ENCODE measurements at regions not wholly inside any gene's neighbourhood (a gene's known extent, or its start where the extent isn't known, plus 50 kb on each side); places are given as distances from the start of the nearest gene placed in this dataset.

DNA sequence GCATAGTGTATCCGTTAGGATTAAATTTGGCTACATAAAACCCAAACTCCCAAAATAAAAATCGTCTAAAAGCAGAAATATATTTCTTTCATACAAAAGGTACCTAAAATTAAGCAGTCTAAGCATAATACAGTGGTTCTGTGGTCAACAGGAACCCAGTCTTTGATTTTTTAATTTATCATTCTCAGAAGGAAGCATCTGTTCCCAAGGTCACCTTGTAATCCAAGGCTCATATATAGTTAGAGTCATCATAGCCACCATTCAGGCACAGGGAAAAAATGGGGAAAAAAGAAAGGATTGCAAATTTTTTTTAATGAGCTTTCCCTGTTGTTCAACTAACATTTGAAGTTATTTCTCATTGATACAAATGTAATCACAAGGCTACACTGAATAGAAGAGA lies 983.2 kb downstream of the PLOD2 start:
- TF ChIP-seq, protein P1, sequence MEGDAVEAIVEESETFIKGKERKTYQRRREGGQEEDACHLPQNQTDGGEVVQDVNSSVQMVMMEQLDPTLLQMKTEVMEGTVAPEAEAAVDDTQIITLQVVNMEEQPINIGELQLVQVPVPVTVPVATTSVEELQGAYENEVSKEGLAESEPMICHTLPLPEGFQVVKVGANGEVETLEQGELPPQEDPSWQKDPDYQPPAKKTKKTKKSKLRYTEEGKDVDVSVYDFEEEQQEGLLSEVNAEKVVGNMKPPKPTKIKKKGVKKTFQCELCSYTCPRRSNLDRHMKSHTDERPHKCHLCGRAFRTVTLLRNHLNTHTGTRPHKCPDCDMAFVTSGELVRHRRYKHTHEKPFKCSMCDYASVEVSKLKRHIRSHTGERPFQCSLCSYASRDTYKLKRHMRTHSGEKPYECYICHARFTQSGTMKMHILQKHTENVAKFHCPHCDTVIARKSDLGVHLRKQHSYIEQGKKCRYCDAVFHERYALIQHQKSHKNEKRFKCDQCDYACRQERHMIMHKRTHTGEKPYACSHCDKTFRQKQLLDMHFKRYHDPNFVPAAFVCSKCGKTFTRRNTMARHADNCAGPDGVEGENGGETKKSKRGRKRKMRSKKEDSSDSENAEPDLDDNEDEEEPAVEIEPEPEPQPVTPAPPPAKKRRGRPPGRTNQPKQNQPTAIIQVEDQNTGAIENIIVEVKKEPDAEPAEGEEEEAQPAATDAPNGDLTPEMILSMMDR (conservative IDR thresholded peaks at IDR 0.05) = no peak
- no peak for TF ChIP-seq EZH2 (IDR thresholded peaks at IDR 0.05; ENCODE audit: low read depth)
- H3K9me2 ChIP-seq (ENCODE audit: insufficient read depth) = no peaks in the 10 kb centered on the region
- H3K27ac ChIP-seq = no peak overlapping the region
- intact Hi-C loops (cut with micrococcal nuclease; ENCODE audit: unreplicated experiment) = no loop called here
- no peaks in the 10 kb centered on the region for H3F3A ChIP-seq (ENCODE audit: insufficient read depth, low read depth)
- no peaks in the 10 kb centered on the region for H3K9me3 ChIP-seq (ENCODE audit: insufficient read depth, low read depth)
- ChIA-PET POLR2A (ENCODE audit: unreplicated experiment) (no interaction called here), CTCF (no interaction called here)
- no peak overlapping the region for H3K4me2 ChIP-seq
- no peak overlapping the region for H3K4me3 ChIP-seq
- BruUV-seq (replicated peaks) = no TSS peak
- no peak for DNase-seq
- no peaks in the 10 kb centered on the region for H3K36me3 ChIP-seq (ENCODE audit: low read depth)
- H2AFZ ChIP-seq = no peak overlapping the region
- no peaks in the 10 kb centered on the region for H3K27me3 ChIP-seq (ENCODE audit: insufficient read depth, low read depth)
- H3K4me1 ChIP-seq (replicated peaks; ENCODE audit: insufficient read depth) = no peaks in the 10 kb centered on the region
- H4K20me1 ChIP-seq (ENCODE audit: insufficient read depth) = no peaks in the 10 kb centered on the region
- no peaks in the 10 kb centered on the region for H3K79me2 ChIP-seq (ENCODE audit: low read depth)

DNA sequence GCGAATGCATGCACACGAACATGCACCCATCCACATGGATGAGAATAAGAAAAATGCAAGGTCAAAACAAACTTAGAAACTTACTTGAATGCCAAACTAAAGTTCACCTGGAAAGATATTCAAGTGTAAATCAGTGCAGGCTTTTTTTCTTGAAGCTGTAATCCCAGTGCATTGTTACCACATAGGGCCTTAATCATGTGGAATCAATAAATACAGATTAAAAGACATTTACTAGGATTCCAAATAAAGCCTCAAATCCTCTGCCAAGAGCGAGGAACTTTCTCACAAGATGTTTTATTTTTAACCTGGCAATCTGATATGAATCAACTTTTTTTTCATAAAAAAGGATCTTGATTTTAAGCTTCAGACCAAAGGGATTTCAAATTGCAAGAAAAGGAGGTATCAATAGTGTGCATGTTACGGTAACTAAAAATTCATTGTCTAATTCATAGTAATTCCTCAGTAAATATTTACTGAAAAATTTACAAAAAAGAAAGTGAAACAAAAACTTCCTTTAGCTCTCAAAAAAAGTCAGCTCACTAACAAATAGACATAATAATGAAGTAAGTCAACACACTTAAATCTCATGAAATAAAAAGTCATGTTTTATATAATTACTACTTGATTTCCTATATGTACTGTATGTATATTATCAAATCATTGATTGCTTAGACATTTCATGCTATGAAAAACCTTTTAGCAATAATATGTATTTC lies 978.6 kb downstream of the PLOD2 start:
- Histone ChIP-seq H3F3A (ENCODE audit: insufficient read depth, low read depth) (no peaks in the 10 kb centered on the region), H3K27ac (no peak overlapping the region), H3K36me3 (ENCODE audit: low read depth) (no peaks in the 10 kb centered on the region), H3K4me2 (peak overlapping the region; percentile 44), H3K9me2 (ENCODE audit: insufficient read depth) (no peaks in the 10 kb centered on the region; the same call in 1 of the 2 replicates), H3K9me3 (ENCODE audit: insufficient read depth, low read depth) (no peaks in the 10 kb centered on the region), H3K4me1 (replicated peaks; ENCODE audit: insufficient read depth) (no peaks in the 10 kb centered on the region), H2AFZ (no peak overlapping the region), H3K4me3 (no peak overlapping the region), H3K27me3 (ENCODE audit: insufficient read depth, low read depth) (no peaks in the 10 kb centered on the region), H4K20me1 (ENCODE audit: insufficient read depth) (no peaks in the 10 kb centered on the region), H3K79me2 (ENCODE audit: low read depth) (no peaks in the 10 kb centered on the region)
- no TSS peak for BruUV-seq (replicated peaks)
- POLR2A ChIA-PET (ENCODE audit: unreplicated experiment) = no interaction called here
- no peak for TF ChIP-seq EZH2 (IDR thresholded peaks at IDR 0.05; ENCODE audit: low read depth)
- CTCF ChIA-PET = interaction anchor here (0.6 kb wide), 1 partner anchor 1395 kb away, joined by 3 read pairs; no protein-coding TSS in a partner anchor
- DNase-seq = no peak
- intact Hi-C loops (cut with micrococcal nuclease; ENCODE audit: unreplicated experiment) = no loop called here

DNA sequence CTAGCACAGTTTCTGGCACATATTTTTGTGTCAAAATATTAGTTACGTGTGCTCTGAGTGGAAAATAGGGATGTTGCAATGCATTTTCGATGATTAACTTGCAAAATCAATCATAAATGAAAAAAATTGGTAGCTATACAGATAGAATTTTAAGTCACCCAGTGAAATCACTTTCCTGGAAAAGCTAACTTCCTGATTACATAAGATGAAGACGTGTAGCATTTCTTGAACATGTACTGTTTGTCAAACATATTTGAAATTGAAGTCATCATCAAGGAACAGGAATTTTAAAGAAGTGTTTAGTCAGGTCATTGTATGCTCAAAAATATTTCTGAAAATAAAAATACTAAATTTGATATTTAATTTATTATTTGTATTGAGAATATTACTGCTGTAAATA lies 977.7 kb downstream of the PLOD2 start:
- no peak overlapping the region for H3K4me2 ChIP-seq
- DNase-seq = no peak
- no peaks in the 10 kb centered on the region for H3F3A ChIP-seq (ENCODE audit: insufficient read depth, low read depth)
- no peak overlapping the region for H2AFZ ChIP-seq
- BruUV-seq (replicated peaks) = no TSS peak
- no peaks in the 10 kb centered on the region for H3K79me2 ChIP-seq (ENCODE audit: low read depth)
- H3K27ac ChIP-seq = no peak overlapping the region
- no peaks in the 10 kb centered on the region for H3K4me1 ChIP-seq (replicated peaks; ENCODE audit: insufficient read depth)
- H3K27me3 ChIP-seq (ENCODE audit: insufficient read depth, low read depth) = no peaks in the 10 kb centered on the region
- no peaks in the 10 kb centered on the region for H3K9me3 ChIP-seq (ENCODE audit: insufficient read depth, low read depth)
- no peak for TF ChIP-seq EZH2 (IDR thresholded peaks at IDR 0.05; ENCODE audit: low read depth)
- TF ChIP-seq, protein P1 (conservative IDR thresholded peaks at IDR 0.05) = no peak
- CTCF ChIA-PET = no interaction called here
- intact Hi-C loops (cut with micrococcal nuclease; ENCODE audit: unreplicated experiment) = no loop called here
- no peaks in the 10 kb centered on the region for H4K20me1 ChIP-seq (ENCODE audit: insufficient read depth)
- H3K36me3 ChIP-seq (ENCODE audit: low read depth) = no peaks in the 10 kb centered on the region
- H3K4me3 ChIP-seq = no peak overlapping the region
- POLR2A ChIA-PET (ENCODE audit: unreplicated experiment) = no interaction called here
- H3K9me2 ChIP-seq (ENCODE audit: insufficient read depth) = no peaks in the 10 kb centered on the region; the same call in 1 of the 2 replicates

All from PC-9 (cell line).